NCI-H2227 (cell line): ENCODE measurements at regions not wholly inside any gene's neighbourhood (a gene's known extent, or its start where the extent isn't known, plus 50 kb on each side); places are given as distances from the start of the nearest gene placed in this dataset.

ENCODE experiments used
- DNase-seq: peaks from one replicate; lab custom pipeline; 2025; ENCODE audit not compliant: unreplicated experiment; lab: John Stamatoyannopoulos, UW

DNA sequence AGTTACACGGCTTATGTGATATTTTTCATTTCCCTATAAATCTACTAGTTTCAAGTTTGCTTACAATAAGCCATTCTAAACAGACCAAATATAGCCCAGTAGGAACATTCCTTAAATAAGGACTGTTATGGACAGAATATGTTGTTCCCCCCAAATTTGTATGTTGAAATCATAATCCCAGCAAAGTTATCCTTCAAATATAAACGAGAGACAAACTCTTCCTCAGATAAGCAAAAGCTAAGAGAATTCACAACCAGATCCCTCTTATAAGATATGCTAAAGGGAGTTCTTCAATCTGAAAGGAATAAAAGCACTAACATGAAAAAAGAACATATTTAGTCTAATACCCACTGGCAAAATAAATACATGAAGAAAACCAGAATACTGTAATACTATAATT, 795.5 kb upstream of the GJE1 start:
- no peak for DNase-seq

- no peak for DNase-seq
Observed at GRCh38 chr6:141335477-141336273, 797.0 kb upstream of the GJE1 start.

- no peak for DNase-seq
Observed at GRCh38 chr6:141326925-141327324, 805.8 kb upstream of the GJE1 start.

GRCh38 chr6:141326426-141326825, 806.3 kb upstream of the GJE1 start:
- no peak for DNase-seq

GRCh38 chr6:141321493-141322347, 811.0 kb upstream of the GJE1 start:
- DNase-seq: no peak

DNA sequence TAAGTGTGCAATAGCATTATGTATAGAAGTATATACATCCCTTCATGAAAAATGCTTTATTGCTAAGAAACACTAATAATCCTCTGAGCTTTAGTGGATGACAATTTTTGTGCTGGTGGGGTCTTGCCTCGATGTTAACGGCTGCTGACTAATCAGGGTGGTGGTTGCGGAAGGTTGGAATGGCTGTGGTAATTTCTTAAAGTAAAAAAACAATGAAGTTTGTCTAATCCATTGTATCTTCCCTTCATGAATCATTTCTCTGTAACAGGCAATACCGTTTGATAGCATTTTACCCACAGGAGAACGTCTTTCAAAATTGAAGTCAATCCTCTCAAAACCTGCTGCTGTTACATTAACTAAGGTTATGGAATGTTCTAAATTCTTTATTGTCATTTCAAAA, 816.5 kb upstream of the GJE1 start:
- DNase-seq: no peak

GRCh38 chr6:141313986-141314385, 818.7 kb upstream of the GJE1 start:
- no peak for DNase-seq

GRCh38 chr6:141309295-141309694, 823.4 kb upstream of the GJE1 start:
- DNase-seq: no peak

GRCh38 chr6:141307309-141307998, 825.3 kb upstream of the GJE1 start:
- DNase-seq: no peak

DNA sequence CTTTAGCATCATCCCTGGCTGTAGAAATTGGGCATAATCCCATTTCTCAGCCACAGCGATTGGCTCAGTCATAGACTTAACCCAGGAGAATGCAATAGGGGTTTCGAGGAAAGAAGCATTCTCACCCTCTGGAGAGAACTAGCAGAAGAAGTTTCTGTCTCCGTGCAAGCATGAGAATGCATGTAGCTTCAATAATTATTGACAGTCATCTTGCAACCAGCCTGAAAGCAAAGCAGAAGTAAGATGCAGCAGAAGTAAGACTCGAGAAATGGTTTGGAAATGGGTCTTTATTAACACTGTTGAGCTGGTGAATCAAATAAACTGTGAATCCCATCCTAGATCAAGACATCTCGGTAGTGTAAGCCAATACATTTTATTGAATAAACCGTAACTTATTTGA, 828.8 kb upstream of the GJE1 start:
- DNase-seq: no peak

GRCh38 chr6:141301779-141302178, 830.9 kb upstream of the GJE1 start:
- DNase-seq: no peak

GRCh38 chr6:141290941-141291721, 841.6 kb upstream of the GJE1 start:
- DNase-seq: no peak

- no peak for DNase-seq
Observed at GRCh38 chr6:141288947-141289346, 843.8 kb upstream of the GJE1 start.

DNA sequence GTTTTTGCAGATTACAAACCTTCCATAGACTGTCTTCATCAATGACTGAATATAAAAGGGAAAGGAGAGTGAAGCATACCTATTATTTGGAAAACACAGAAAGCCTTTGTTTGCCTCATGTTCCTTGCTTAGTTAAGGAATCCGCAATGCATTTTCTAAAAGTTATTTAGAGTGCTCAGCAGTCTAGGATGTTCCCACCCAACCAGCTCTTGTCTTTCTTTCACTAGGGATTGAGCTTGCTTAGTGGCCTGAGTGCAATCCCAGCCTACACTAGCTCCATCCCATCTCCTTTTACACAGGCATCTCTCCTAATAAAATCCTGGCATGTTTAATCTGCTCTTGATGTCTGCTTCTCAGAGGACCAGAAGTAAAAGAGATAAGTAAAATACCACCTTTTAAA, 850.5 kb upstream of the GJE1 start:
- no peak for DNase-seq

GRCh38 chr6:141269684-141270083, 863.0 kb upstream of the GJE1 start:
- no peak for DNase-seq

DNA sequence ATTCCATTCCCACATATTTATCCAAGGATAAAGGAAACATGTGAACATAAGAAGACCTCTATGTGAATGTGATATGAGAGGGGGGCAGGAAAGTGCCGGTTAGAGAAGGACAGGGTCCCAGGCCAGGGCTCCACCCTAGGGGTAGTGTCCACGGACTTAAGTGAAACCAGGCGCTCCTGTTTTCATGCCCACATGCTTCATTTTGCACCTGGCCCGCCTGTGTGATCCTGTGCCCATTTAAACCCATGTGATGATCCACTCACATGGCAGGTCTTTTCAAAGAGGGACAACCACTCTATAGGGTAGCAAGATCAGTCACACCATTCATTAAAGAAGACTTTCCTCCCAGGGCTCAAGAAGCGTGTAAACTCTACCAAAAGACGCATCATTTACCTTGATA, 865.3 kb upstream of the GJE1 start:
- no peak for DNase-seq

DNA sequence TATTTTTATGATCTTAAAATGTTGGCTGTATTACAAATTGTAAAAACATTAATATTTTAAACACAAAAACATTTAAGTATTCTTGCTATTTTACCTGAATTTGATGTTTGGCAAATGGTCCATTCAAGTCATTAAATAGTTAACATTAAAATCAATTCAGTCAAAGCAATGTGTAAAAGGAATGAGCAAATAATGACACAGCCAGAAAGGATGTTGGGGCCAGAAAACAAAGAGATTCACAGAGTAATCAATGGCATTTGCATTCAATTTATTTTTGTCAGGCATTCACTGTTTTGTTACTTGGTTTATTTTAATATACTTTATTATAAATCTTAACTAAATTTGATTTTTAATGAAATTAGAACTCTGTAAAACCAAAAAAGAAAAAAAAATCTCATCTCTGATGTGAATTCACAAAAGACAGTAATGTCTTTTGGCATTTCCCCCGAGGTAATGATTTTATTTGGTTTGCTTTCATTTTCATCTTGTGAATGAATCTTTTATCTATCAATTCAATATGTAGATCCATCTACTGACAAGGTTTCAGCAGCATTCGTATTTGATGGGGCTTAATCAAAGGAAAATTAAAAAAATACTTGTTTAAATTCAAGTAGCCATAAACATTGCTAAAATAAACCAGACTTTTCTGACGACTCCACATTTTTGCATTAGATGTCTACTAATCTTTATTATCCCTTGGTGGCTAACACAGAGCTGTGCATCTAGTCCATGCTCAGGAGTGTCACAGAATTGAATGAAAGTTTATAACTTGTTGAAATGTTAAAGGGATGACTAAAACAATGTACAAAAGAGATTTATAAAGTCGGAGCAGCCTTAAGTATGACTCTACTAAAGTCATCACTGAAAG, 866.7 kb upstream of the GJE1 start:
- no peak for DNase-seq

GRCh38 chr6:141264101-141264500, 868.6 kb upstream of the GJE1 start:
- no peak for DNase-seq

- no peak for DNase-seq
Observed at GRCh38 chr6:141261672-141262060, 871.1 kb upstream of the GJE1 start.
